Neural crest cell (in vitro differentiated cells): ENCODE measurements at regions not wholly inside any gene's neighbourhood (a gene's known extent, or its start where the extent isn't known, plus 50 kb on each side); places are given as distances from the start of the nearest gene placed in this dataset.

Experiments
- DNase-seq: peaks from one replicate; pipeline ENCODE4 v3.0.0; 2021; ENCODE audit warnings: low read depth, mixed read lengths, low spot score
- H3K27ac Mint-ChIP-seq: one replicate; pipeline ENCODE4 v1.8.0; 2021; ENCODE audit warnings: mild to moderate bottlenecking, mixed read lengths; ENCODE audit not compliant: unreplicated experiment
- H3K27me3 Mint-ChIP-seq: 2 replicates; pipeline ENCODE4 v1.8.0; 2021; ENCODE audit warnings: low read depth, mild to moderate bottlenecking, mixed read lengths
- H3K36me3 Mint-ChIP-seq: 2 replicates; pipeline ENCODE4 v1.8.0; 2021; ENCODE audit warnings: low read depth, mild to moderate bottlenecking, mixed read lengths
- H3K4me1 Mint-ChIP-seq: 2 replicates; pipeline ENCODE4 v1.8.0; 2021; ENCODE audit warnings: mixed read lengths
- H3K4me3 Mint-ChIP-seq: one replicate; pipeline ENCODE4 v1.8.0; 2021; ENCODE audit warnings: mild to moderate bottlenecking, mixed read lengths
- H3K9me3 Mint-ChIP-seq: 2 replicates; pipeline ENCODE4 v1.8.0; 2021; ENCODE audit warnings: mixed read lengths
- CTCF ChIP-seq: fragments of 200-600 bp; sonication (generic); conservative IDR thresholded peaks from 2 replicates; pipeline ENCODE4 v1.5.0; 2021; ENCODE audit warnings: antibody characterized with exemption, mild to moderate bottlenecking

GRCh38 chr5:104739905-104740304 lies 1177.3 kb upstream of the NUDT12 start:
- Mint-ChIP-seq H3K36me3 (peaks cover 2% of the 10 kb centered on the region), H3K9me3 (peaks cover 12% of the 10 kb centered on the region), H3K27ac (no peak overlapping the region), H3K4me1 (no peaks in the 10 kb centered on the region), H3K27me3 (no peaks in the 10 kb centered on the region), H3K4me3 (no peak overlapping the region)
- TF ChIP-seq CTCF, result no peak
- DNase-seq, result no peak

DNA sequence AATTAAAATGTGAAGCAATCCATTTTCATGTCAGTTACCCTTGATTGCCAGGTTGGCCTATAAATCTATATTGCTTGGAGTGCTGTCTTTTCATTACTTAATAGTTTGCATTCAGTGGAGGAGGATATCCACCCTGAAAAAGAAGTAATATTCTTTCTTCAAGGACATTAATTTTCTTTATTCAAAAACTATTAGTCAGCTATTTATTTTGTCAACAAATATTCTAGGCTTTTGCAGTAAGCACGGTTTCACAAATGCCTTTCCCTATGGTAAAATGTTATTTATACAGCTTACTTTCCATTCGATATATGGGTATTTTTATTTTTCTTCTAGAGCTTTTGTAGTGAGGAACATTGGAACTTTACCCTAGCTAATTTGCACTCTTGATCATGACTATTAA lies 1176.9 kb upstream of the NUDT12 start:
- no peaks in the 10 kb centered on the region for H3K36me3 Mint-ChIP-seq
- no peak for DNase-seq
- no peaks in the 10 kb centered on the region for H3K27me3 Mint-ChIP-seq
- TF ChIP-seq CTCF, result no peak
- no peaks in the 10 kb centered on the region for H3K4me1 Mint-ChIP-seq
- no peak overlapping the region for H3K27ac Mint-ChIP-seq
- H3K4me3 Mint-ChIP-seq, result no peak overlapping the region
- H3K9me3 Mint-ChIP-seq, result peaks cover 12% of the 10 kb centered on the region

DNA sequence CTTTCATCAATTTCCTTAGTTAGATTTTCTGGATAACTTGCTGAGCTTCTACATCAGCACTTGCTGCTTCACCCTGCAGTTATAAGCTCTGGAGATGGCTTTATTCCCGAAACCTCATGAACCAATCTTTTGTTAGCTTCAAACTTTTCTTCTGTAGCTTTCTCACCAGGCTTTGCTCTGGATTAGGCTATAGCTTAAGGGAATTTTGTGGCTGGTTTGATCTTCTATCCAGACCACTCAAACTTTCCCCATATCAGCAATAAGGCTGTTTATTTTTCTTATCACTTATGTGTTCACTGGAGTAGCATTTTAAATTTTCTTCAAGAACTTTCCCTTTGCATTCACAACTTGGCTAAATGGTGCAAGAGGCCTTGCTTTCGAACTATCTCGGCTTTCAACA lies 1173.5 kb upstream of the NUDT12 start:
- Mint-ChIP-seq H3K27ac (no peak overlapping the region), H3K4me1 (no peaks in the 10 kb centered on the region), H3K36me3 (no peaks in the 10 kb centered on the region), H3K27me3 (no peaks in the 10 kb centered on the region), H3K9me3 (peaks cover 6% of the 10 kb centered on the region), H3K4me3 (no peak overlapping the region)
- TF ChIP-seq CTCF, result no peak
- DNase-seq, result no peak

GRCh38 chr5:104734046-104734445 lies 1171.5 kb upstream of the NUDT12 start:
- no peak for DNase-seq
- Mint-ChIP-seq H3K4me3 (no peak overlapping the region), H3K9me3 (peaks cover 6% of the 10 kb centered on the region), H3K27ac (no peak overlapping the region), H3K4me1 (no peaks in the 10 kb centered on the region), H3K27me3 (no peaks in the 10 kb centered on the region), H3K36me3 (no peaks in the 10 kb centered on the region)
- TF ChIP-seq CTCF, result no peak

DNA sequence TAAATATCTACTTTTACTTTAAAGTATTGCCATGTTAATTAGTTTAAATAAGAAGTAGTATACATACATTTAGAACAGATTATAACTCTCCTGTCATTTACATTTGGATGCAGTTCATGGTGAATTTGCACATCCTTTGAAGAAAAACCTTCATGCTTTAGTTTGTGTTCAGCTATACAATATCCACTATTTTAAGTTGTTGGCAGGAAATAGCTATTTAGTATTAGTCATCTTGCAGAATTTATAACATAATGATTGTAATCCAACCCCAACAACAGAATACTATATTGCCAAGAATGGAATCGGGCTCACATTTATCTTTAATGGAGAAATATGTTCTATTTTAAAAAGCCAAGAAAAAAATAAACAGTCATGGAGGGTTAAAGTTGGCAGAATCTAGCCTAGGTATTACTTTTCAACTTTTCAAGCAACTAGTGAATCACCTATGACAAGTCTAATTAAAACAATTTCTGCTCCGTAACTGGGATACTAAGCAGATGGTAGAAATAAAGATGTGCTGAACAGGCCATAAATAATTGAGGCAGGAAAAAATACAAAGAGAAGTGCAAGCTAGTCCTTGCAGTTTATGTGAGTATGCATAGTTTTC lies 1170.6 kb upstream of the NUDT12 start:
- Mint-ChIP-seq H3K4me3 (no peak overlapping the region), H3K27ac (no peak overlapping the region), H3K4me1 (no peaks in the 10 kb centered on the region), H3K9me3 (peaks cover 4% of the 10 kb centered on the region), H3K36me3 (no peaks in the 10 kb centered on the region), H3K27me3 (no peaks in the 10 kb centered on the region)
- DNase-seq, result no peak
- TF ChIP-seq CTCF, result no peak
